Uterus (tissue), 3 donors: ENCODE measurements at regions not wholly inside any gene's neighbourhood (a gene's known extent, or its start where the extent isn't known, plus 50 kb on each side); places are given as distances from the start of the nearest gene placed in this dataset.
"Not testable (repeated sequence)": the region's sequence is repeated elsewhere in the genome, so short reads cannot be mapped to it uniquely, and the experiment has no call there.

Experiments
- DNase-seq, 2 donors: peaks; one replicate each; pipeline ENCODE4 v3.0.0-alpha.2; 2019 to 2020
- H3K27ac ChIP-seq, 2 donors: fragments of 200-600 bp; sonication (generic); 1 replicate in 1 of 2; 2 replicates in 1 of 2; pipeline ENCODE4 v1.5.1; 2016 to 2018
- H3K27me3 ChIP-seq, 2 donors: fragments of 200-600 bp; sonication (generic); one replicate each; pipeline ENCODE4 v1.5.1; 2018 to 2019; ENCODE audit warnings: control low read depth in 1 of 2
- H3K36me3 ChIP-seq, 2 donors: fragments of 200-600 bp; sonication (generic); one replicate each; pipeline ENCODE4 v1.5.1; 2019; ENCODE audit warnings: control low read depth in 1 of 2
- H3K4me1 ChIP-seq, 2 donors: fragments of 200-600 bp; sonication (generic); one replicate each; pipeline ENCODE4 v1.5.1; 2018 to 2019; ENCODE audit warnings: control low read depth in 1 of 2
- H3K4me3 ChIP-seq, 2 donors: fragments of 200-600 bp; sonication (generic); 1 replicate in 1 of 2; 2 replicates in 1 of 2; pipeline ENCODE4 v1.5.1; 2018 to 2019; ENCODE audit warnings: mild to moderate bottlenecking in 1 of 2
- H3K9me3 ChIP-seq, 2 donors: fragments of 200-600 bp; sonication (generic); one replicate each; pipeline ENCODE4 v1.5.1; 2019; ENCODE audit warnings: control low read depth in 1 of 2
- POLR2A ChIP-seq, 2 donors: fragments of 450-650 bp; IDR thresholded peaks; one replicate each; pipeline ENCODE4 v1.6.1; 2016; ENCODE audit warnings: antibody characterized with exemption in 2 of 2, mild to moderate bottlenecking in 1 of 2, moderate library complexity in 1 of 2
- intact Hi-C: fragments of 100-400 bp; cut with DNase I; formaldehyde crosslinking; loops from one replicate; pipeline ENCODE4 v1.15.1; 2023; ENCODE audit warnings: low total_unique reads
- TF ChIP-seq, protein P1 (sequence below), 4 experiments: fragments of 200-600 bp in 2 of 4; fragments of 450-650 bp in 2 of 4; sonication (generic) in 2 of 4; IDR thresholded peaks; one replicate each; pipeline ENCODE4 v1.5.1; 2016 to 2019; ENCODE audit warnings: antibody characterized with exemption in 4 of 4, mild to moderate bottlenecking in 2 of 4, moderate library complexity in 1 of 4
- donor health status: DM: yes; HTN: yes; CAD: no.

- Histone ChIP-seq H3K27ac (no peak overlapping the region), H3K4me1 (no peaks in the 10 kb centered on the region), H3K4me3 (no peak overlapping the region), H3K36me3 (no peaks in the 10 kb centered on the region), H3K9me3 (no peaks in the 10 kb centered on the region), H3K27me3 (no peaks in the 10 kb centered on the region)
- no peak for TF ChIP-seq POLR2A (IDR thresholded peaks at IDR 0.05)
- TF ChIP-seq, protein P1, sequence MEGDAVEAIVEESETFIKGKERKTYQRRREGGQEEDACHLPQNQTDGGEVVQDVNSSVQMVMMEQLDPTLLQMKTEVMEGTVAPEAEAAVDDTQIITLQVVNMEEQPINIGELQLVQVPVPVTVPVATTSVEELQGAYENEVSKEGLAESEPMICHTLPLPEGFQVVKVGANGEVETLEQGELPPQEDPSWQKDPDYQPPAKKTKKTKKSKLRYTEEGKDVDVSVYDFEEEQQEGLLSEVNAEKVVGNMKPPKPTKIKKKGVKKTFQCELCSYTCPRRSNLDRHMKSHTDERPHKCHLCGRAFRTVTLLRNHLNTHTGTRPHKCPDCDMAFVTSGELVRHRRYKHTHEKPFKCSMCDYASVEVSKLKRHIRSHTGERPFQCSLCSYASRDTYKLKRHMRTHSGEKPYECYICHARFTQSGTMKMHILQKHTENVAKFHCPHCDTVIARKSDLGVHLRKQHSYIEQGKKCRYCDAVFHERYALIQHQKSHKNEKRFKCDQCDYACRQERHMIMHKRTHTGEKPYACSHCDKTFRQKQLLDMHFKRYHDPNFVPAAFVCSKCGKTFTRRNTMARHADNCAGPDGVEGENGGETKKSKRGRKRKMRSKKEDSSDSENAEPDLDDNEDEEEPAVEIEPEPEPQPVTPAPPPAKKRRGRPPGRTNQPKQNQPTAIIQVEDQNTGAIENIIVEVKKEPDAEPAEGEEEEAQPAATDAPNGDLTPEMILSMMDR (IDR thresholded peaks at IDR 0.05): no peak
- intact Hi-C loops: no loop called here
- no peak for DNase-seq
These were observed 124.3 kb upstream of the LRRC3B start for GRCh38 chr3:26498271-26498670.

- H3K4me3 ChIP-seq: no peak overlapping the region
- no peaks in the 10 kb centered on the region for H3K4me1 ChIP-seq
- no peak for DNase-seq
- H3K36me3 ChIP-seq: no peaks in the 10 kb centered on the region
- no peak overlapping the region for H3K27ac ChIP-seq
- H3K9me3 ChIP-seq: no peaks in the 10 kb centered on the region
- intact Hi-C loops: no loop called here
- H3K27me3 ChIP-seq: no peaks in the 10 kb centered on the region
- TF ChIP-seq, protein P1 (IDR thresholded peaks at IDR 0.05): no peak
- no peak for TF ChIP-seq POLR2A (IDR thresholded peaks at IDR 0.05)
These were observed 117.2 kb upstream of the LRRC3B start for GRCh38 chr3:26505399-26505798.

DNA sequence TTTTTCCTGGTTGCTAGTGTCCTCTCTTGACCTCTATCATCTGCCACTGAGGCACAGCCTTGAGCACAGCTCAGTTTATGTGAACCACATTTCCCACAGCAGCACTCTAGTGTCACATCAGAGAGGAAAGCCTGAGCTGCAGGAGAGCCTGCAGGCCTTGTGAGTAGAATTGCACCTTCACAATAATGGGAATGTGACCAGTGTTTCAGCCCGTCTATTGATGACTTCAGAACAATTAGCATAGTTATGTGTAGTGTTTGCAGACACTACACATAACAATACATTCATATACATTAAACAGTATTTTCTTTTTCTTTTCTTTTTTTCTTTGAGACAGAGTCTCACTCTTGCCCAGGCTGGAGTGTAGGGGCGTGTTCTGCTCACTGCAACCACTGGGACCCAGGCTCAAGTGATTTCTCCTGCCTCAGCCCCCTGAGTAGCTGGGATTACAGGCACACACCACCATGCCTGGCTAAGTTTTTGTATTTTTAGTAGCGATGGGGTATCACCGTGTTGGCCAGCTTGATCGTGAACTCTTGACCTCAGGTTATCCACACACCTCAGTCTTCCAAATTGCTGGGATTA, 108.0 kb upstream of the LRRC3B start:
- H3K36me3 ChIP-seq, H3K4me1 ChIP-seq, H3K9me3 ChIP-seq, H3K27me3 ChIP-seq, intact Hi-C loops, H3K4me3 ChIP-seq, H3K27ac ChIP-seq, DNase-seq: not testable (repeated sequence)

DNA sequence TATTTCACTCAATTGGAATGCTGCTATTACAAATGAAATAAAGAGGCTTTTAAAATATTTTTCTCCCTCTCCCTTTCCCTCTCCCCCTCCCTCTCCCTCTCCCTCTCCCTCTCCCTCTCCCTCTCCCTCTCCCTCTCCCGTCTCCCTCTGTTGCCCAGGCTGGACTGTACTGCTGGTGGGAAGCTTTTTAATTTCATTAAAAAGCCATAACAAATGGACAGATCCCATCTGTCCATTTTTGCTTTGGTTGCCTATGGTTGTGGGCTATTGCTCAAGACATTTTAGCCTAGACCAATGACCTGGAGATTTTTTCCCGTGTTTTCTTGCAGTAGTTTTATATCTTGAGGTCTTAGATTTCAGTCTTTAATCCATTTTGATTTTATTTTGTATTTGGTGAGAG, 107.2 kb upstream of the LRRC3B start:
- no peak for TF ChIP-seq POLR2A (IDR thresholded peaks at IDR 0.05)
- TF ChIP-seq, protein P1 (IDR thresholded peaks at IDR 0.05): no peak
- intact Hi-C loops: no loop called here
- no peaks in the 10 kb centered on the region for H3K4me1 ChIP-seq

GRCh38 chr3:26521261-26521660, 101.3 kb upstream of the LRRC3B start:
- Histone ChIP-seq H3K27ac (no peak overlapping the region), H3K36me3 (no peaks in the 10 kb centered on the region), H3K4me1 (no peaks in the 10 kb centered on the region), H3K4me3 (no peak overlapping the region), H3K9me3 (no peaks in the 10 kb centered on the region), H3K27me3 (no peaks in the 10 kb centered on the region)
- no peak for DNase-seq
- TF ChIP-seq, protein P1 (IDR thresholded peaks at IDR 0.05): no peak
- intact Hi-C loops: no loop called here

More for the DNA sequence above, 107.2 kb upstream of the LRRC3B start:
- no peak for DNase-seq
- Histone ChIP-seq H3K27me3 (no peaks in the 10 kb centered on the region), H3K27ac (no peak overlapping the region), H3K9me3 (no peaks in the 10 kb centered on the region), H3K36me3 (no peaks in the 10 kb centered on the region), H3K4me3 (no peak overlapping the region)

DNA sequence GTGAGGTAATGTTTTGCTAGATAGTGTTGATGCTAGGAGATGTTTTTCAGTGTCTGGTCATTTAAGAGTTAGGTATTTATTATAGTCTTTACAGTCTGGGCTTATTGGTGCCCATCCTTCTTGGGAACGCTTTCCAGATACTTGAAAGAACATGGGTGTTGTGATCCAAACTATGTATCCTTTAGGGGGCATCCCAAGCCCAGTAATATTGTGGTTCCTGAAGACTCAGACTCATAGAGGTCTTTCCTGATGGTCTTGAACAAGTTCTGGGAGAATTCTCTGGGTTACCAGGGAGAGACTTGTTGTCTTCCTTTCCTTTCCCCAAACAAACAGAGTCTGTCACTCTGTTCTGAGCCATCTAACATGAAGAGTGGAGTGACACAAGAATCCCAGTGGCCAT, 99.7 kb upstream of the LRRC3B start:
- intact Hi-C loops: no loop called here
- TF ChIP-seq POLR2A (IDR thresholded peaks at IDR 0.05): no peak
- TF ChIP-seq, protein P1 (IDR thresholded peaks at IDR 0.05): no peak
- H3K36me3 ChIP-seq: no peaks in the 10 kb centered on the region
- no peaks in the 10 kb centered on the region for H3K27me3 ChIP-seq
- H3K9me3 ChIP-seq: no peaks in the 10 kb centered on the region
- no peaks in the 10 kb centered on the region for H3K4me1 ChIP-seq
- H3K4me3 ChIP-seq: no peak overlapping the region
- H3K27ac ChIP-seq: no peak overlapping the region
- no peak for DNase-seq
